Spleen (tissue), 11 donors: ENCODE measurements at regions not wholly inside any gene's neighbourhood (a gene's known extent, or its start where the extent isn't known, plus 50 kb on each side); places are given as distances from the start of the nearest gene placed in this dataset.
A peak's percentile ranks its signal among the peaks of the same experiment; 100 is the strongest.

Source experiments
- DNase-seq: peaks from one replicate; pipeline ENCODE4 v3.0.0-alpha.2; 2020
- H3K27ac ChIP-seq, 8 donors: fragments of 200-600 bp; sonication (generic) in 7 of 8; 1 replicate in 4 of 8; 2 replicates in 4 of 8; pipeline versions ENCODE4 v1.5.0 to v1.8.0; 2016 to 2021; ENCODE audit warnings: inconsistent platforms in 4 of 8, mild to moderate bottlenecking in 4 of 8, moderate library complexity in 1 of 8
- H3K27me3 ChIP-seq, 7 donors: fragments of 200-600 bp; sonication (generic) in 6 of 7; replicated peaks in 1 of 7; 1 replicate in 4 of 7; 2 replicates in 3 of 7; pipeline versions ENCODE4 v1.5.0 to v1.8.0; 2016 to 2021; ENCODE audit warnings: inconsistent platforms in 3 of 7, mild to moderate bottlenecking in 1 of 7
- H3K36me3 ChIP-seq, 6 donors: fragments of 200-600 bp; sonication (generic) in 5 of 6; 1 replicate in 4 of 6; 2 replicates in 2 of 6; pipeline versions ENCODE4 v1.5.0 to v1.8.0; 2016 to 2021; ENCODE audit warnings: inconsistent platforms in 2 of 6
- H3K4me1 ChIP-seq, 6 donors: fragments of 200-600 bp; sonication (generic) in 5 of 6; 1 replicate in 3 of 6; 2 replicates in 3 of 6; pipeline versions ENCODE4 v1.5.0 to v1.8.0; 2016 to 2021; ENCODE audit warnings: inconsistent platforms in 3 of 6
- H3K4me3 ChIP-seq, 8 donors: fragments of 200-600 bp; sonication (generic) in 7 of 8; 1 replicate in 4 of 8; 2 replicates in 4 of 8; pipeline versions ENCODE4 v1.5.0 to v1.8.0; 2016 to 2021; ENCODE audit warnings: inconsistent platforms in 4 of 8, mild to moderate bottlenecking in 4 of 8, moderate library complexity in 2 of 8
- H3K9me3 ChIP-seq, 8 donors: fragments of 200-600 bp; sonication (generic) in 7 of 8; 1 replicate in 4 of 8; 2 replicates in 4 of 8; pipeline versions ENCODE4 v1.5.0 to v1.8.0; 2016 to 2021; ENCODE audit warnings: inconsistent platforms in 4 of 8
- POLR2A ChIP-seq, 3 donors: fragments of 450-650 bp; IDR thresholded peaks; one replicate each; pipeline ENCODE4 v1.5.1; 2017; ENCODE audit warnings: antibody characterized with exemption in 3 of 3, mild to moderate bottlenecking in 1 of 3
- POLR2AphosphoS5 ChIP-seq, 3 donors: sonication (generic); formaldehyde crosslinking; IDR thresholded peaks; one replicate each; pipeline ENCODE4 v1.5.1; 2017; ENCODE audit warnings: antibody characterized with exemption in 3 of 3
- WGBS, 5 donors: extraction: QIAGEN DNeasy Blood & Tissue Kit in 3 of 5; methylation state at CpG; one replicate each; pipeline versions ENCODE4 v1.1.5 to v1.1.7; 2013 to 2018; 5-methylcytosine and 5-hydroxymethylcytosine counted together
- intact Hi-C: fragments of 100-400 bp; cut with DNase I; formaldehyde crosslinking; loops from one replicate; pipeline ENCODE4 v1.15.0; 2023; ENCODE audit warnings: low total_unique reads
- TF ChIP-seq, protein P1 (sequence below), 11 experiments: fragments of 200-600 bp in 7 of 11; fragments of 450-650 bp in 4 of 11; sonication (generic) in 4 of 11; IDR thresholded peaks in 8 of 11; conservative IDR thresholded peaks in 3 of 11; 1 replicate in 7 of 11; 2 replicates in 4 of 11; pipeline versions ENCODE4 v1.4.0 to v1.8.0; 2016 to 2021; ENCODE audit warnings: antibody characterized with exemption in 11 of 11, inconsistent platforms in 4 of 11, mild to moderate bottlenecking in 1 of 11
- donor health status: healthy with polysubstance abuse.
- donor health status: DM: no; HTN: no; CAD: no; lungs with moderate emphysema.
- donor health status: DM: no; HTN: no; CAD: no.
- donor health status: Bipolar disorder and iron deficiency.
- donor health status: healthy.
- donor health status: DM: no; HTN: no; CAD: no.
- donor health status: DM: yes; HTN: yes; CAD: no.

DNA sequence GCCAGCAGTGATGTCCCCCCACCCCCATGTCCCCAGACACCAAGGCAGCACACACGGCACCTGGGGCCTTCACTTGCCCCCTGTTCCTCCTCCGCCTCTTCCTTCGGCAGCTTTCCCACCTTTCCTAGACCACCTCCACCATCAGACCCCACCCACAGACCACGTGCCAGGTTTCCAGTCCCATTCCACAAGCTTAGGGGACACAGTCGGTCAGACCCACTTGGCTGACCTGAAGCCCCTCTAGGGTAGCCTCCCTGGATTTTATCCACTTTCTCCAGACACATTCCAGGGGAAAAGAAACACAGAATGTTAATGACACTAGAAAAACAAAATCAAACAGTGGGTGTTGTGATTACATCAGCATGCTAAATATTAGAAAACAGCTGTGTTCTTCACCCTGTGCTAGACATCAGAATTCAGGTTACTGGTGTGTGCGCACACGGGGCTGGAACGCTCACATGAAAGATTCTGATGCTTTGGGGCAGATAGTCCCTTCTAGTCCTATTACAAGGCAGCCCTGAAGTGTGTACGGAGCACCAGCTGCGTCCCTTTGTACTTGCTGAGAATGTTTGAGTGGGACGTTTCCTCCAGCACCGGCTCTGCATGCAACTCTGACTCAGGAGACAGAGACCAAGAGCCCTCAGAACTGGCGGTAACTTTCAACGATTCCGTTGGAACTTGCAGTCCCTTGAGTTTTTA is 75.5 kb upstream of the PPP2R2D start:
- peak; percentile 41 for DNase-seq
- WGBS, 5 donors, result 47 to 58% (median 52%) methylated on average over 15 of the region's 15 CpGs
- H3K36me3 ChIP-seq, result no peaks in the 10 kb centered on the region
- intact Hi-C loops, result no loop called here
- peaks cover 0 to 39% (median 7%) of the 10 kb centered on the region in 7 donors for H3K27me3 ChIP-seq
- no peak overlapping the region for H3K27ac ChIP-seq
- peaks cover 0 to 5% (median 0%) of the 10 kb centered on the region in 8 donors for H3K9me3 ChIP-seq
- no peak overlapping the region for H3K4me3 ChIP-seq
- H3K4me1 ChIP-seq, result no peaks in the 10 kb centered on the region
- TF ChIP-seq, protein P1, sequence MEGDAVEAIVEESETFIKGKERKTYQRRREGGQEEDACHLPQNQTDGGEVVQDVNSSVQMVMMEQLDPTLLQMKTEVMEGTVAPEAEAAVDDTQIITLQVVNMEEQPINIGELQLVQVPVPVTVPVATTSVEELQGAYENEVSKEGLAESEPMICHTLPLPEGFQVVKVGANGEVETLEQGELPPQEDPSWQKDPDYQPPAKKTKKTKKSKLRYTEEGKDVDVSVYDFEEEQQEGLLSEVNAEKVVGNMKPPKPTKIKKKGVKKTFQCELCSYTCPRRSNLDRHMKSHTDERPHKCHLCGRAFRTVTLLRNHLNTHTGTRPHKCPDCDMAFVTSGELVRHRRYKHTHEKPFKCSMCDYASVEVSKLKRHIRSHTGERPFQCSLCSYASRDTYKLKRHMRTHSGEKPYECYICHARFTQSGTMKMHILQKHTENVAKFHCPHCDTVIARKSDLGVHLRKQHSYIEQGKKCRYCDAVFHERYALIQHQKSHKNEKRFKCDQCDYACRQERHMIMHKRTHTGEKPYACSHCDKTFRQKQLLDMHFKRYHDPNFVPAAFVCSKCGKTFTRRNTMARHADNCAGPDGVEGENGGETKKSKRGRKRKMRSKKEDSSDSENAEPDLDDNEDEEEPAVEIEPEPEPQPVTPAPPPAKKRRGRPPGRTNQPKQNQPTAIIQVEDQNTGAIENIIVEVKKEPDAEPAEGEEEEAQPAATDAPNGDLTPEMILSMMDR (IDR thresholded peaks at IDR 0.05 in 8 of 11, conservative IDR thresholded peaks at IDR 0.05 in 3 of 11), result no peak
- TF ChIP-seq POLR2AphosphoS5 (IDR thresholded peaks at IDR 0.05), result no peak
- TF ChIP-seq POLR2A (IDR thresholded peaks at IDR 0.05), result no peak

DNA sequence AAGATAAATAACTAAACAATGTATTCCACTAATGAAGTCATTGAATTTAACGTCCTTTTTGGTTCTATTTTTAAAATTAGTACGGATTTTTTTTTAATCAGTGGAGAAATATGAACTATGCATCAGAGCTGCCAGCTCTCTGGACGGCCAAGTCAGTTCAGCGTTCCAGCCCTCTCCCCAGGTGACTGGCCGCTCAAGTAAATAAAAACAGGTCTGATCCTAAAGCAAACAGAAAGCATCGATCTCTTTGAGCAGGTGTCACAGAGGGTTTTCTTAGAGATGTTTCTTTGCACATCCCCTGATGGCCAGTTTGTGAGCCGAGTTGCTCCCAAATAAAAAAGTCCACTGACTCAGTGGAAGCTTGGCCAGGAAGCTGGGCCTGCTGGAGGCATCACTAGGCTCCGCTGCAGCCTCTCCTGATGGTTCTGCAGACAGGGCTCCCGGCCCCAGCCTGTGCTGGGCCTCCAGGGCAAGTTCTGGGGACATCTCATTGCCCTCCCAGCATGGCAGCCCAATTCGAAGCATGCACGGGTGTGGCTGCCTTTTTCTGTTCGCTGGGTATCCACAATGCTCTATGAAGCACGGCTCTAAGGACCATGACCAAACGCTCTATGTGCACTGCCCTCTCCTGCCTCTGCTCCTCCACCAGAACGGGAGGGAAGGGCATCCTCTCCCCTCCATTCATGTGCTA is 74.7 kb upstream of the PPP2R2D start:
- no peaks in the 10 kb centered on the region for H3K4me1 ChIP-seq
- DNase-seq, result peak; percentile 61
- no peak for TF ChIP-seq POLR2AphosphoS5 (IDR thresholded peaks at IDR 0.05)
- TF ChIP-seq, protein P1 (IDR thresholded peaks at IDR 0.05 in 8 of 11, conservative IDR thresholded peaks at IDR 0.05 in 3 of 11), result no peak
- no peak for TF ChIP-seq POLR2A (IDR thresholded peaks at IDR 0.05)
- no peak overlapping the region for H3K27ac ChIP-seq
- 71 to 83% (median 76%) methylated on average over 14 to 15 of the region's 15 CpGs for WGBS, 5 donors
- no peak overlapping the region for H3K4me3 ChIP-seq
- H3K36me3 ChIP-seq, result no peaks in the 10 kb centered on the region
- peaks cover 0 to 47% (median 7%) of the 10 kb centered on the region in 7 donors for H3K27me3 ChIP-seq
- intact Hi-C loops, result no loop called here
- peaks cover 0 to 5% (median 0%) of the 10 kb centered on the region in 8 donors for H3K9me3 ChIP-seq

DNA sequence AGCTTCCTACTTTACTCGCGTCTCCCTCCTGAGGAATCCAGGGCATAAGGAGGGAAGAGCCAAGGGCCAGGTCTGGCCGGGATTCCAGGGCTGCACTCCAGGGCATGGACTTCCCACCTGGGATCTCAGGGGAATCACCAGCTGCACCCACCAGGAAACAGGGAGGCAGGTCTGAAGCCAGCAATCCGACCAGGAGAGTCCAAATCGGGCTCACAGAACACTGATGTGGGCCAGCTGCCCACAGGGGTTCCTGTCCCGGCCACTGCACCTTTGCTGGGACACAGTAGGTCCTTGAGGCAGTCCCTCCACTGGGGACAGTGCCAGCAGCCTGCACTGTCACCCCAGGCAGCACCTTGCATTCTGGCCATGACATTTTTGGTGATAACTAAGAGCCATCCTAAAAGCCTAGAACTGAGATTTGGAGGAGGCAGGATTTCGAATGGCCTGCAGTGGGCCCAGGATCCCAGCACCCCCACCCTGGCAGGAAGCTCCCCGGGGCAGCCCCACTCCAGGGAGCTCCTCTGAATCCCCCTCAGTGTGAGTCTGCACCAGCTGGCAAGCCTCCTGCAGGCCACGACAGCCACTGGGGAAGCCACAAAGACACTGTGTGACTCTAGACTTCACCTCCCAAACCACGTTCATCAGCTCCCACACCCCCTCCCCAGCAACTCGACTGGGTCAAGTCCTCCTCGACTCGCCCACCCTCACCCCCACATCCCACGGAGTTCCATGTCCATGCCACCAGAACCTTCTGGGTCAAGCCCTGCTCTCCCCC is 71.5 kb upstream of the PPP2R2D start:
- TF ChIP-seq POLR2AphosphoS5 (IDR thresholded peaks at IDR 0.05) (no peak), POLR2A (IDR thresholded peaks at IDR 0.05) (no peak)
- TF ChIP-seq, protein P1 (IDR thresholded peaks at IDR 0.05 in 8 of 11, conservative IDR thresholded peaks at IDR 0.05 in 3 of 11), result no peak
- peaks cover 0 to 73% (median 6%) of the 10 kb centered on the region in 7 donors for H3K27me3 ChIP-seq
- peaks cover 0 to 13% (median 1%) of the 10 kb centered on the region in 8 donors for H3K9me3 ChIP-seq
- no peaks in the 10 kb centered on the region for H3K4me1 ChIP-seq
- peak; percentile 58 for DNase-seq
- WGBS, 5 donors, result 74 to 80% (median 76%) methylated on average over 13 to 14 of the region's 14 CpGs
- H3K27ac ChIP-seq, result no peak overlapping the region
- no peak overlapping the region for H3K4me3 ChIP-seq
- H3K36me3 ChIP-seq, result no peaks in the 10 kb centered on the region
- intact Hi-C loops, result no loop called here
